HepG2 (cell line): ENCODE measurements at regions not wholly inside any gene's neighbourhood (a gene's known extent, or its start where the extent isn't known, plus 50 kb on each side); places are given as distances from the start of the nearest gene placed in this dataset.

Source experiments
- ATAC-seq: fragments of 200-7000 bp; cut with Tn5 transposase; 3 replicates; pipeline ENCODE4 v1.9.1; 2020; ENCODE audit warnings: mild to moderate bottlenecking, moderate library complexity
- BruUV-seq: library from RNA; stranded (reverse); fragments of 400-500 nt; replicated peaks from 2 replicates; lab custom pipeline; 2021; lab: Mats Ljungman, UMichigan
- CTCF ChIA-PET: fragments of 300-600 bp; formaldehyde crosslinking; extraction: SDS; loops from one replicate; lab custom pipeline; 2021; ENCODE audit warnings: low total read pairs, inconsistent platforms, low intra/inter-chr PET ratio; lab: Yijun Ruan, JAX
- POLR2A ChIA-PET: fragments of 350-600 bp; sonication (Branson Sonifier 250); formaldehyde crosslinking; loops from one replicate; lab custom pipeline; 2020; ENCODE audit warnings: antibody characterized with exemption, inconsistent platforms; lab: Yijun Ruan, JAX
- DNase-seq: peaks from one replicate; pipeline ENCODE4 v3.0.0-alpha.2; 2015; ENCODE audit warnings: low spot score
- FAIRE-seq: peaks from 3 replicates; lab custom pipeline; 2011; peaks lifted over from hg19 to GRCh38; lab: Jason Lieb, UNC
- H2AFZ ChIP-seq: one replicate; pipeline ENCODE4 v1.6.1; 2011; ENCODE audit warnings: low read length, inconsistent platforms
- H3K27ac ChIP-seq: fragments of 300-600 bp; 3 replicates; pipeline ENCODE4 v1.8.0; 2011; ENCODE audit warnings: mixed run types, mild to moderate bottlenecking, mixed read lengths, low read length, inconsistent platforms; ENCODE audit not compliant: insufficient read depth; ENCODE audit errors: extremely low read length
- H3K27me3 ChIP-seq, 2 experiments: fragments of 200-600 bp in 1 of 2; 2 replicates in 1 of 2; 3 replicates in 1 of 2; pipeline versions ENCODE4 v1.6.0 to v1.8.0; 2011; ENCODE audit warnings: low read length in 2 of 2, mild to moderate bottlenecking in 2 of 2, moderate library complexity in 2 of 2, inconsistent platforms in 1 of 2; ENCODE audit not compliant: insufficient read depth in 2 of 2, control insufficient read depth in 1 of 2
- H3K36me3 ChIP-seq, 2 experiments: fragments of 200-600 bp in 1 of 2; replicated peaks in 1 of 2; 2 replicates in 1 of 2; 3 replicates in 1 of 2; pipeline versions ENCODE4 v1.5.1 to v1.8.0; 2011; ENCODE audit warnings: low read length in 2 of 2, inconsistent platforms in 1 of 2; ENCODE audit not compliant: insufficient read depth in 2 of 2, control insufficient read depth in 1 of 2
- H3K4me1 ChIP-seq: 2 replicates; pipeline ENCODE4 v1.5.1; 2012; ENCODE audit warnings: low read length, inconsistent platforms; ENCODE audit not compliant: insufficient read depth
- H3K4me2 ChIP-seq: 2 replicates; pipeline ENCODE4 v1.6.0; 2011; ENCODE audit warnings: low read depth, low read length, inconsistent platforms
- H3K4me3 ChIP-seq, 3 experiments: fragments of 200-600 bp in 1 of 3; sonication (generic), shearing (Covaris generic) in 1 of 3; replicated peaks in 1 of 3; 2 replicates each; pipeline ENCODE4 v1.5.1; 2011 to 2016; ENCODE audit warnings: low read length in 3 of 3, inconsistent platforms in 2 of 3, low read depth in 2 of 3, mild to moderate bottlenecking in 2 of 3, control low read depth in 1 of 3, mixed read lengths in 1 of 3; ENCODE audit not compliant: insufficient read depth in 1 of 3
- H3K79me2 ChIP-seq: one replicate; pipeline ENCODE4 v1.6.1; 2011; ENCODE audit warnings: low read length, inconsistent platforms; ENCODE audit not compliant: insufficient read depth
- H3K9ac ChIP-seq: 2 replicates; pipeline ENCODE4 v1.6.0; 2011; ENCODE audit warnings: mild to moderate bottlenecking, low read depth, low read length, inconsistent platforms; ENCODE audit not compliant: insufficient read depth
- H3K9me3 ChIP-seq: 2 replicates; pipeline ENCODE4 v1.5.1; 2012; ENCODE audit warnings: mild to moderate bottlenecking, low read length
- H4K20me1 ChIP-seq: 2 replicates; pipeline ENCODE4 v1.6.0; 2011; ENCODE audit warnings: inconsistent platforms, mild to moderate bottlenecking, low read length, moderate library complexity; ENCODE audit not compliant: insufficient read depth
- ATF7 ChIP-seq, 2 experiments: fragments of 450-650 bp in 1 of 2; sonication (generic) in 1 of 2; formaldehyde crosslinking in 1 of 2; IDR thresholded peaks; 2 replicates each; pipeline versions ENCODE4 v1.4.0 to v1.6.1; 2016 to 2020; ENCODE audit warnings: antibody characterized with exemption in 1 of 2, mild to moderate bottlenecking in 1 of 2, missing genetic modification reagents in 1 of 2
- CCDC6 ChIP-seq: sonication (generic); formaldehyde crosslinking; IDR thresholded peaks from 2 replicates; pipeline ENCODE4 v1.8.1; 2022; ENCODE audit warnings: mild to moderate bottlenecking, missing genetic modification reagents, moderate library complexity
- CEBPB ChIP-seq: IDR thresholded peaks from 2 replicates; pipeline ENCODE4 v1.6.1; 2011; ENCODE audit warnings: low read depth, low read length, improper control_type of control experiment, borderline replicate concordance
- EP300 ChIP-seq, 3 experiments: sonication (generic) in 1 of 3; formaldehyde crosslinking in 1 of 3; IDR thresholded peaks; 2 replicates each; pipeline versions ENCODE4 v1.5.1 to v1.6.1; 2011 to 2020; ENCODE audit warnings: low read depth in 2 of 3, low read length in 2 of 3, borderline replicate concordance in 1 of 3, improper control_type of control experiment in 1 of 3, mild to moderate bottlenecking in 1 of 3, missing genetic modification reagents in 1 of 3, moderate library complexity in 1 of 3
- IKZF4 ChIP-seq: sonication (generic); formaldehyde crosslinking; IDR thresholded peaks from 2 replicates; pipeline ENCODE4 v1.5.1; 2020; ENCODE audit warnings: borderline replicate concordance, mild to moderate bottlenecking, low read depth, missing genetic modification reagents; ENCODE audit errors: not compliant biosample characterization
- MEF2D ChIP-seq: sonication (generic); formaldehyde crosslinking; IDR thresholded peaks from 2 replicates; pipeline ENCODE4 v1.5.1; 2020; ENCODE audit warnings: mild to moderate bottlenecking, missing genetic modification reagents
- PRMT3 ChIP-seq: sonication (generic); formaldehyde crosslinking; IDR thresholded peaks from 2 replicates; pipeline ENCODE4 v1.8.1; 2022; ENCODE audit warnings: low read depth, mild to moderate bottlenecking, moderate library complexity, missing genetic modification reagents, borderline replicate concordance
- RARG ChIP-seq: sonication (generic); formaldehyde crosslinking; IDR thresholded peaks from 2 replicates; pipeline ENCODE4 v1.4.0; 2020; ENCODE audit warnings: low read depth, mild to moderate bottlenecking, missing genetic modification reagents
- TOE1 ChIP-seq: sonication (generic); formaldehyde crosslinking; IDR thresholded peaks from 2 replicates; pipeline ENCODE4 v1.4.0; 2020; ENCODE audit warnings: mild to moderate bottlenecking, missing genetic modification reagents
- ZNF17 ChIP-seq: sonication (generic); formaldehyde crosslinking; IDR thresholded peaks from 2 replicates; pipeline ENCODE4 v1.5.0; 2020; ENCODE audit warnings: mild to moderate bottlenecking, missing genetic modification reagents
- in situ Hi-C: cut with HindIII; loops from 2 replicates; pipeline ENCODE4 v1.10.0; 2017; ENCODE audit warnings: low pct_unique_long_range_greater_than_20kb; ENCODE audit not compliant: extremely low pct_ligation_motif_present
- intact Hi-C: fragments of 100-400 bp; cut with micrococcal nuclease; formaldehyde crosslinking; loops from one replicate; pipeline ENCODE4 v1.10.0; 2022; ENCODE audit not compliant: unreplicated experiment

DNA sequence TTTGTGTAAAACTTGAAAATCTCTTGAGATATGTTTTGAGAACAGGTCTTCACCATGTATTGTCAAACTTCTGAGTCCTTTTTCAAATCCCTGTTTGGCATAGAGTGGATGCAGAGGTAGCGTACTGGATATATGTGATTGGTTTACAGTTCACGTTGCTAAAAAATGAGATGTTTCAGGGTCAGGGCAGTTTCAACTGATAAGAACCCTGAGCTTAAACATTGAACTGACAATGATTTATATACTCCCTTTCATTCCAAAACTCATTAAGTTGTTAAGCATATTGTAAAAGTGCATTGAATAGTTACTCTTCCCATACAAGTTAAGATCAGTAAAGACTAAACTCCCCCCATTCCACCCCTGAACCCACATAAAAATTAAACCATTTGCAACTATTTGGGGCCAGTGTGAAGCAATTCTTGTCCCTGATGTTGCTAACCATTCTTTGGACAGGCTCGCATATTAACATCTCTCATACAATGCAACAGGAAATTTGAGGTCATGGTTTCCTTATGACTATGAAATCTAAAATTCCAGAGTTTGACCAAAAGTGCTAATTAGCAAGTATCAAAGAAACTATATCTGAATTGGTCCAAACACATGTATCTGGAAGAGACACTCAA is 470.9 kb upstream of the ACVR2A start (continued):
- TF ChIP-seq ZNF17 (CRISPR knock-in tag) (no peak), EP300 (IDR thresholded peaks at IDR 0.05; ENCODE audit: low read depth in 2 of 2, low read length in 2 of 2) (no peak), EP300 (CRISPR knock-in tag; IDR thresholded peaks at IDR 0.05; ENCODE audit: borderline replicate concordance) (no peak), RARG (CRISPR knock-in tag) (no peak), TOE1 (CRISPR knock-in tag) (no peak), CCDC6 (CRISPR knock-in tag) (no peak)

DNA sequence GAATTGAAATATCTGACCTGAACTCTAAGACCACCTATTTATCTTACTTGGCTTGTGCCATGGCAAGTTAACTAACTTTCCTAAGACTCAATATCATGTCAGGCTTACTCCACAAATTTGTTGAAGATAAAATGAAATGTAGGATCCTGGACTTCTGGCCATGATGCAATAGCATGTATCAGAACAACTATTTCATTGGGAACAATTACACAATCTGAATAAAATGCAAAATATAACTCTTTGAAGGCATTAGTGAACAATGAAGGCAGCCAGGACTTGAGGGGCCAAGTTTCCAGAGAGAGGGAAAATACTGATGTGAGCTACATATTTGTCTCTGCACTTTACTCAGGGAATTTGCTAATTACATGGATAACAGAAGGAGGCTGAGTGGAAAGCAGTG is 476.5 kb upstream of the ACVR2A start:
- no peaks in the 10 kb centered on the region for H3K9me3 ChIP-seq
- H3K4me2 ChIP-seq: no peak overlapping the region
- BruUV-seq: no TSS peak
- H3K27me3 ChIP-seq: no peaks in the 10 kb centered on the region
- H3K27ac ChIP-seq: no peak overlapping the region
- H3K36me3 ChIP-seq: no peaks in the 10 kb centered on the region
- no peaks in the 10 kb centered on the region for H4K20me1 ChIP-seq
- H3K9ac ChIP-seq: no peak overlapping the region
- H3K4me3 ChIP-seq: no peak overlapping the region
- 0 out of 2 replicates have a peak, but pooled peaks cover 5% of the 10 kb centered on the region for H3K4me1 ChIP-seq
- H3K79me2 ChIP-seq: no peaks in the 10 kb centered on the region
- DNase-seq (no peak), FAIRE-seq (no peak), ATAC-seq (no peak)
- POLR2A ChIA-PET: no interaction called here
- intact Hi-C loops: no loop called here
- in situ Hi-C loops: no loop called here
- TF ChIP-seq MEF2D (CRISPR knock-in tag) (no peak), PRMT3 (CRISPR knock-in tag) (no peak), IKZF4 (no peak), CEBPB (peak; percentile 72), ATF7 (IDR thresholded peaks at IDR 0.05) (peak; percentile 41; the same call in 1 of the 2 replicates), ATF7 (CRISPR knock-in tag; IDR thresholded peaks at IDR 0.05) (no peak)
- TF ChIP-seq, all 625 proteins: peak for 2
- CTCF ChIA-PET: no interaction called here
- no peak overlapping the region for H2AFZ ChIP-seq
